Dendritic cell treated with granulocyte-macrophage colony-stimulating factor and Interleukin-4, amounts not matched to agents 40 ng/mL and 50 ng/mL, for 4 days (primary cell): ENCODE measurements at regions not wholly inside any gene's neighbourhood (a gene's known extent, or its start where the extent isn't known, plus 50 kb on each side); places are given as distances from the start of the nearest gene placed in this dataset.

ENCODE experiments used
- H3K27ac Mint-ChIP-seq: one replicate; pipeline ENCODE4 v1.8.0; 2022; ENCODE audit warnings: mild to moderate bottlenecking, mixed read lengths
- H3K27me3 Mint-ChIP-seq: one replicate; pipeline ENCODE4 v1.8.0; 2022; ENCODE audit warnings: mild to moderate bottlenecking, mixed read lengths
- H3K36me3 Mint-ChIP-seq: one replicate; pipeline ENCODE4 v1.8.0; 2022; ENCODE audit warnings: low read depth, mixed read lengths
- H3K4me1 Mint-ChIP-seq: one replicate; pipeline ENCODE4 v1.8.0; 2022; ENCODE audit warnings: low read depth, mixed read lengths
- H3K4me3 Mint-ChIP-seq: one replicate; pipeline ENCODE4 v1.8.0; 2022; ENCODE audit warnings: mild to moderate bottlenecking, moderate library complexity, mixed read lengths
- H3K9me3 Mint-ChIP-seq: one replicate; pipeline ENCODE4 v1.8.0; 2022; ENCODE audit warnings: mixed read lengths
- intact Hi-C: fragments of 100-400 bp; cut with micrococcal nuclease; formaldehyde crosslinking; loops from one replicate; pipeline ENCODE4 v1.15.0; 2022

DNA sequence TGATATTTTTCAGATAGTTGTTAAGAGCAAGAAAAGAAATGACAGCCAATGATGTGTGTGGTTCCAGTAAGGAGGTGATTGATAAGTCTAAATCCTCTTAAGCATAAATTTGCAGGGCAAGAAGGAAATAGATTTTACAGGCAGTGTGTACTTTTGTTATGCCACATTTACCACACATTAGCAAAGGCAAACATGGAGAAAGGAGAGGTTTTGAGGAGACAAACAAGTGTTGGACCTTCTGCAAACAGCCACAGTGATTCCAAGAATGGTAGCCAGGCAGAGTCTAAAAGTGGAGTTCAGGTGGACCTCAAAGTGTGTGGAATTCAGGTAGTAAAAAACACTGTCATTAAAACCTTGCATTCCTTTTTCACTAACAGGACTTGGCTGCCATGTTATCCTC is 295.9 kb upstream of the ITGA1 start:
- intact Hi-C loops = no loop called here
- H3K4me3 Mint-ChIP-seq = no peak overlapping the region
- H3K36me3 Mint-ChIP-seq = no peaks in the 10 kb centered on the region
- H3K27me3 Mint-ChIP-seq = no peaks in the 10 kb centered on the region
- no peaks in the 10 kb centered on the region for H3K4me1 Mint-ChIP-seq
- H3K9me3 Mint-ChIP-seq = peaks cover under 1% of the 10 kb centered on the region
- no peak overlapping the region for H3K27ac Mint-ChIP-seq

DNA sequence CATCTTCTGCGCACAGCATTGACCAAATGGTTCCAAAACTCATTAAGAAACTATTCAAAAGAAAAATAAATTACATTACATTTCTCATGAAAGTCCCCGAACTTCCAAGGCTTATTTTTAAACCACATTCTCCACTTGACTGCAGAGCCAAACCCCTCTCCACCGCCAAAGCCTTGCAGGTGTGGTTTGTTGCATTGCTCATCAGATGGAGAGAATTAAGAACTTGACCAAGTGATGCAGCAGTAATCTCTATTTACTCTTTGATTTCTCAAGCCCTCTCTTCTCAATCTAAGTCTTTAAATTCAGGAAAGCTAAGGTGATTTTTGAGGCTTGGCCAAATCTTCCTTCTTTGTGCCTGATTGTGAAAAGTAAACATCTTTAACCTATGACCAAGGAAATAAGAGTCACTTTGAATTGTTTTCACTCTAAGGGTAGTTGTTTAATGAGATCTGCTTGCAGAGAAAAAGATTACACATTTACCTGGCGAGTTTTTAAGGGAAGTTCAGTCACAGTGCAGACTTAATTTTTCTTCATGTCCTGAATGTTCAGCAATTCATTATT is 290.5 kb upstream of the ITGA1 start:
- Mint-ChIP-seq H3K4me3 (no peak overlapping the region), H3K27me3 (no peaks in the 10 kb centered on the region), H3K9me3 (peaks cover 5% of the 10 kb centered on the region), H3K36me3 (no peaks in the 10 kb centered on the region), H3K4me1 (no peaks in the 10 kb centered on the region), H3K27ac (no peak overlapping the region)
- intact Hi-C loops = no loop called here

DNA sequence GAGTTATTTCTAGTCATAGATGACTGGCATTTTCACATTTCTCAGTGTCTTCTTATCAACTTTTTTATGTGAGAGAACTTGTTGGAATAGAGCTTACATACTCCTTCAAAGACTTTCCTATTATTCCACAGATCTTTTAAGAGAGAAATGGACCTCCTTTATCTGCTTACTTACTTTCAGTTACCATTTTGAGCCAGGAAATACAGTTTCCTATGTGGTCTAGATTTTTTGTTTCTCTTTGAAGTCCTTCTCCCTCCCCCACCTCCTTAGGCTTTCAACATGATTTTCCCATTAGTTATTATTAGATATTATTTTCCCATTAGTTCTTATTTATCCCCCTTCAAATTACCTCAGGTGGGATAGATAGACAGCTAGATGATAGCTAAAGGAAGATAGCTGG is 289.1 kb upstream of the ITGA1 start:
- H3K27me3 Mint-ChIP-seq = no peaks in the 10 kb centered on the region
- intact Hi-C loops = no loop called here

DNA sequence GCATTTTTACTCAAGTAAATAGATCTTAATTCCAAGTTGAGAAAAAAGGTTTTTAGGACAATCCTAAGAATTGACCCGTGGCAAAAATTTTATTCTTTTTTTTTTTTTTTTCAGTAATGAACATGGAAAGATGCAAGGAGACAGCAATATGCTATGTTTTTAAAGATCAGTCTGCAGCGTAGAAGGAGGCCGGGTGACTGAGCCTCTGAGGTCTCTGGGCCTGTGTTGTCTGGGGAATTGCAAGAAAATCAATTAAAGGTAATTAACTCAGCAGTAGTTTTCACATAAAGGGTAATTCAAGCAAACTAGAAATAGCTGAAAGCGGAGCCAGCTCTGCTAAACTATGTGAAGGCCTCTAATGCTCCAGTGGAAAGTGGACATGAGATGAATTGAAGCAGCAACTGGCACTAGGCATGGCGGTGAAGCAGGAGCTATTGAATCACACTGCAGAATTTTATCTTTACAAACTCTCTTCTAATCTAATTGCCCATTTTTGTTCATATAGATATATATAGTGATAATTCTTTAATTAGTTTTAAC is 285.2 kb upstream of the ITGA1 start:
- Mint-ChIP-seq H3K36me3 (no peaks in the 10 kb centered on the region), H3K27me3 (no peaks in the 10 kb centered on the region), H3K9me3 (no peaks in the 10 kb centered on the region), H3K4me3 (no peak overlapping the region), H3K4me1 (no peaks in the 10 kb centered on the region), H3K27ac (no peak overlapping the region)
- intact Hi-C loops = no loop called here

More for the DNA sequence above, 289.1 kb upstream of the ITGA1 start:
- H3K4me3 Mint-ChIP-seq = no peak overlapping the region
- no peaks in the 10 kb centered on the region for H3K4me1 Mint-ChIP-seq
- H3K9me3 Mint-ChIP-seq = peaks cover 5% of the 10 kb centered on the region
- no peaks in the 10 kb centered on the region for H3K36me3 Mint-ChIP-seq
- H3K27ac Mint-ChIP-seq = no peak overlapping the region

DNA sequence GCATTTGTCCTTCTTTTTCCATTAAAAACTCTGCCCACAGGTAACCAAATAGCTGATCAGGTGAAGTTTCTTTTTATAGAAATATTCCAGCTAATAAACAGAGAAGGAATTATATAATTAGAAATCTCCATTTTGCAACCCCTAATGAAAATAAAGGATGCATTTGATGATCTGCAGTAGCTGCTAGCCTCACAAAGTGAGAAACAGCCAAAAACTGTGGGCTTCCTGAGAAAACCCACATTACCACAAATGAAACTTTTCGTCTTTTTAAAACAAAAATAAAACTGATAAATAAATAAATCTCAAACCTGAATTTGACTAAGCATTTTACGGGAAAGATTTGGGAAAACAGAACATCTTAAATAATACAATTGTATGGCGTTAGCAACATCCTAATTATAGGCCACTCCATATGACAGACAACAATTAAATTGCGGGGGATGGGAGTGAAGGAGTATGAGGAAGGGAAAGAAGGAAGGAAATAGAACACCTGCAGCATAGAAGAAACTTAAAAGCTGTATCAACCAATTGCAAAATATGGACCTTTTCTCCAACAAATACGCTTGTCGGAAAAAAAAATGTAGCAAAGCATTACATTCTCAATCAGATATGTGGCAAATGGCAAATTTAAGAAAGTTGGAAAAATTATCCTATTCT is 283.0 kb upstream of the ITGA1 start:
- H3K27ac Mint-ChIP-seq = no peak overlapping the region
- no peak overlapping the region for H3K4me3 Mint-ChIP-seq
- H3K4me1 Mint-ChIP-seq = no peaks in the 10 kb centered on the region
- H3K27me3 Mint-ChIP-seq = no peaks in the 10 kb centered on the region
- no peaks in the 10 kb centered on the region for H3K9me3 Mint-ChIP-seq
- H3K36me3 Mint-ChIP-seq = no peaks in the 10 kb centered on the region
- intact Hi-C loops = no loop called here

DNA sequence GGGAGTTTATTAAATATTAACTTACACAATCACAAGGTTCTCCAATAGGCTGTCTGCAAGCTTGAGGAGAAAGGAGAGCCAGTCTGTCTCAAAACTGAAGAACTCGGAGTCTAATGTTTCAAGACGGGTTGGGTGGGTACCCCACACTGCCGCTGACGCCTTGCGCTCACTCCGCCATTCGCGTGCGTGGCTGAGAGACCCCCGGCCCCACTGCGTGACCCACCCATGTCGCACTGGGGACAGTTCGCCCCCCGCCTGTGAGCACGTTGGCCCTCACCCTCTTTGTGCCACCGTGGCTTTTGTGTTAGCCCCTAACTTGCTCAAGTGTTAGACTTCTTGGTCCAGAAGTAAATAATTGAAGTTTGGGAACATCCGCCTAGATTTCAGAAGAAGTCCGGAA is 270.0 kb upstream of the ITGA1 start:
- Mint-ChIP-seq H3K27ac (no peak overlapping the region), H3K4me1 (no peaks in the 10 kb centered on the region), H3K36me3 (no peaks in the 10 kb centered on the region), H3K27me3 (no peaks in the 10 kb centered on the region), H3K9me3 (peaks cover 41% of the 10 kb centered on the region), H3K4me3 (no peak overlapping the region)
- intact Hi-C loops = no loop called here

DNA sequence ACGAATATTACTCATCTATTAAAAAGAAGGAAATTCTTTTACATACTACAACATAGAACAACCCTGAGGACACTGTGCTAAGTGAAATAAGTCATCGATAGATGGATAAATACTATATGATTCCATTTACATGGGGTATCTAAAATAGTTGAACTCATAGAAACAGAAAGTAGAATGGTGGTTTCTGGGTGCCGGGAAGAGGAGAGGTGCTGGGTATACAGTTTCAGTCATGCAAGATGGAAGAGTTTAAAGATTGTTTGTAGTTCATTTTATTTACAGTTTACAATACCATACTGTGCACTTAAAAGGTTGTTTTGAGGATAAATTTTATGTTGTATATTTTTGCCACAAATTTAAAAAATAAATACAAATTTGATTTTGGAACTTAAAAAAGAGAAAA is 267.5 kb upstream of the ITGA1 start:
- Mint-ChIP-seq H3K27me3 (no peaks in the 10 kb centered on the region), H3K4me3 (no peak overlapping the region), H3K4me1 (no peaks in the 10 kb centered on the region), H3K36me3 (no peaks in the 10 kb centered on the region), H3K9me3 (peaks cover 21% of the 10 kb centered on the region), H3K27ac (no peak overlapping the region)
- intact Hi-C loops = no loop called here

DNA sequence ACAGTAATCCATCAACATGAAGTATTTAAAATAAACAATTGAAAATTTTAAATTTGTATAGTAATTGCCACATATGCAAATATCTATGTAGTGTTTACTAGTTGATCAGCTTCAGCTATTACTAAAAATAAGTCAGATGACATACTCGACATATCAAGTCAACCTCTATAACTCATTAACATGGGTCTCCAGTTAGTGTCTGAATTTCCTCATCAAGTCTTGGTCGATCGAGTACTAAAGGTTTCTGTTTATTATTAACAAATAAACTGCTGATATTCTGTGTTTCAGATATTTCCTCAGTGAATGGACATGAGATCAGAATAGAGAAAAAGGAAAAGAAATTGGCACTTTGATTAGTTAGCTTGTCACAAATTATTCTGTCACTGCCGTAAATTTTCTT is 266.5 kb upstream of the ITGA1 start:
- Mint-ChIP-seq H3K4me1 (no peaks in the 10 kb centered on the region), H3K36me3 (no peaks in the 10 kb centered on the region), H3K4me3 (no peak overlapping the region), H3K27ac (no peak overlapping the region), H3K27me3 (no peaks in the 10 kb centered on the region), H3K9me3 (peaks cover 17% of the 10 kb centered on the region)
- intact Hi-C loops = no loop called here

DNA sequence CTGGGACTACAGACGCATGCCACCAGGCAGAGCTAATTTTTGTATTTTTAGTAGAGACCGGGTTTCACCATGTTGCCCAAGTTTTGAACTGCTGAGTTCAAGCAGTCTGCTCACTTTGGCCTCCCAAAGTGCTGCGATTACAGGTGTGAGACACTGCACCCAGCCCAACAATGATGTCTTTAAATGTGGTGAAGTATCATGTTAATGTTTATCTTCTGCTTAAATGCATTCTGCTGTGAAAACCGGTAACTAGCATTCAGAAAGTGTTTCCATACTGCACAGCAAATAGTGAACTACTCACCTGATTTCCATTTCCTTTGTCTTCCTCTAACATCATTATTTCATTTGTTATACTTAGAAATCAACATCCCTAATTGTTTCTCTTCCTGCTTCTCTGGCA is 264.0 kb upstream of the ITGA1 start:
- Mint-ChIP-seq H3K9me3 (peaks cover 18% of the 10 kb centered on the region), H3K27ac (no peak overlapping the region), H3K36me3 (no peaks in the 10 kb centered on the region), H3K4me1 (no peaks in the 10 kb centered on the region), H3K4me3 (no peak overlapping the region), H3K27me3 (no peaks in the 10 kb centered on the region)
- intact Hi-C loops = no loop called here

DNA sequence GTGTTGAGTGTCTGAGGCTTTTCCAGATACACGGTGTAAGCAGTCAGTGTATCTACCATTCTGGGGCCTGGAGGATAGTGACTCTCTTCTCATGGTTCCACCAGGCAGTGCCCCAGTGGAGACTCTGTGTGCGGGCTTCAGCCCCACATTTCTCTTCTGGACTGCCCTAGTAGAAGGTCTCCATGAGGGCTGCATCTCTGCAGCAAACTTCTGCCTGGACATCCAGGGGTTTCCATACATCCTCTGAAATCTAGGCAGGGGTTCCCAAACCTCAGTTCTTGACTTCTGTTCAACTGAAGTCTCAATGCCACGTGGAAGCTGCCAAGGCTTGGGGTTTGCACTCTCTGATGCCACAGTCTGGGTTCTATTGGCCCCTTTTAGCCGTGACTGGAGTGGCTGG is 256.6 kb upstream of the ITGA1 start:
- H3K4me3 Mint-ChIP-seq = no peak overlapping the region
- no peaks in the 10 kb centered on the region for H3K4me1 Mint-ChIP-seq
- H3K27ac Mint-ChIP-seq = no peak overlapping the region
- H3K27me3 Mint-ChIP-seq = no peaks in the 10 kb centered on the region
- intact Hi-C loops = no loop called here
- H3K9me3 Mint-ChIP-seq = peaks cover 66% of the 10 kb centered on the region
- H3K36me3 Mint-ChIP-seq = no peaks in the 10 kb centered on the region

DNA sequence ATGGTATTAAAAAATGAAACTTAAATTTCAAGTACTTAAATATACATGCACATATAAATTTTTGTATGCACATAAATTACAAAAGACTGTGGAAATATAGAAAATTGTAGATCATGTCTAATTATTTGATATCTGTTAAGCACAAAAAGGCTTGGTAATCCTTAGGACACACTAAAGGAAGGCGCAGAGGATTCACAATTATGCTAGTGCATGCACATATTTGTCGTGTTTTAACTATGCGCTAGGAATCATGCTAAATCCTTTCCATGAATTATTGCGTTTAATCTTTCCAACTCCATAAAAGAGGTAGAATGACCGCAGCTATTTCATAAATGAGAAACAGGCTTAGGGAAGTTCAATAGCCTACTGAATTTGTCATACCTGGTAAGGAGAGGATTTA is 244.1 kb upstream of the ITGA1 start:
- intact Hi-C loops = no loop called here
- Mint-ChIP-seq H3K4me3 (no peak overlapping the region), H3K36me3 (no peaks in the 10 kb centered on the region), H3K27me3 (no peaks in the 10 kb centered on the region), H3K27ac (no peak overlapping the region), H3K4me1 (no peaks in the 10 kb centered on the region), H3K9me3 (no peaks in the 10 kb centered on the region)

DNA sequence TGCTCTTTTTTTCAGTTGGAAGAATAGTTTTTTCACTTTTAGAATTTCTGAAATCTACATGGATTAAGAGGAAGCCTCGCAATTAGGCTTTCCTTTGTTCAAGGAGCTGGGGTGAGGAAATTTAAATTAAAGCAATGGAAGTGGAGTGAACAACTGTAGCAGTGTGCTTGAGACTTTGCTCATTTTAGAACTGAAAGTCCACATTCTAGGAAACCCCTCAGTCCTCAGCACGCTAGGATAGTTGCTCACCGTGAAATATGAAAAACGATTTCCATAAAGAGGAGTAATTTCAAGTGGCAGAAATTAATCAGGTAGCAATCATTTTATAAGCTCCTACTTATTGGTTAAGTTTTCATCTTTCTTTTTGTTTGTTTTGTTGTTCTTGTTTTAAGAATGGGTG is 243.0 kb upstream of the ITGA1 start:
- Mint-ChIP-seq H3K27me3 (no peaks in the 10 kb centered on the region), H3K36me3 (no peaks in the 10 kb centered on the region), H3K27ac (no peak overlapping the region), H3K9me3 (no peaks in the 10 kb centered on the region), H3K4me1 (no peaks in the 10 kb centered on the region), H3K4me3 (no peak overlapping the region)
- intact Hi-C loops = no loop called here

DNA sequence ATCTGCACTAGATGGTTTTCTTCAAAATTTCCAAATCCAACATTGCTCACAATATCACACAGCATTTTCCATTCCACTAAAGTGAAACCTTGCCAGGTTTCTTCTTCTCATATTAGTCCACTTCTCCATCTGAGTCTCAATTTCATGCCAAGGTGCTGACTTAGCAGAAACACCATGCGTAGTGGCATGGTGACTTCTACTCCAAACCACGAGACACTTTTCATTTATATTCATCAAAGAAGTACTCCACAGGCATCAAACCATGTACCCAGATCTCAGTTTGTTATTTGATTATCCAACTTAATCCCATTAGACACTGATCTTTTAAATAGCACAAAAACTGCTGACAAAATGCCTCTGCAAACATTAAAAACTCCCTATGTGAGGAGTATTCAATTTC is 233.4 kb upstream of the ITGA1 start:
- no peaks in the 10 kb centered on the region for H3K4me1 Mint-ChIP-seq
- intact Hi-C loops = no loop called here

DNA sequence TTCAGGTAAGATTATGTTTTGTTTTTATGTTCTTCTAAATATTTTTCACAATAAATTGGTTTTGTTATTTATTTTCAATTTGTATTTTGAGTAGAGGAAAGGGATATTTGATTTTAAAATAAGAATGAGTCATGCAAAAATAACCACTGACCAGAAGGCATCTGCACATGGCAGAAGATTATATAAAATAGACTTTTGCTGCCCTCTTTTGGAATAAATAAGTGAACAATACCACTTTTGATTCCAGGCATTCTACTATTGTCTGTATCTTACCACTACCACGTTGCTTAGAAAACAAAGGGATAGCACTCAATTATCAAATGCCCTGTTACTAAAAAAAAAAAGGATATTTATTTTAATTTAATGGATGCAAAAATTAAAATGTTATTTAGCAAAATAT is 227.3 kb upstream of the ITGA1 start:
- no peaks in the 10 kb centered on the region for H3K9me3 Mint-ChIP-seq
- H3K4me3 Mint-ChIP-seq = no peak overlapping the region
- no peaks in the 10 kb centered on the region for H3K27me3 Mint-ChIP-seq
- intact Hi-C loops = no loop called here
- H3K27ac Mint-ChIP-seq = no peak overlapping the region
- H3K36me3 Mint-ChIP-seq = no peaks in the 10 kb centered on the region
- no peaks in the 10 kb centered on the region for H3K4me1 Mint-ChIP-seq

More for the DNA sequence above, 233.4 kb upstream of the ITGA1 start:
- Mint-ChIP-seq H3K36me3 (no peaks in the 10 kb centered on the region), H3K27me3 (no peaks in the 10 kb centered on the region), H3K9me3 (no peaks in the 10 kb centered on the region), H3K4me3 (no peak overlapping the region), H3K27ac (no peak overlapping the region)

DNA sequence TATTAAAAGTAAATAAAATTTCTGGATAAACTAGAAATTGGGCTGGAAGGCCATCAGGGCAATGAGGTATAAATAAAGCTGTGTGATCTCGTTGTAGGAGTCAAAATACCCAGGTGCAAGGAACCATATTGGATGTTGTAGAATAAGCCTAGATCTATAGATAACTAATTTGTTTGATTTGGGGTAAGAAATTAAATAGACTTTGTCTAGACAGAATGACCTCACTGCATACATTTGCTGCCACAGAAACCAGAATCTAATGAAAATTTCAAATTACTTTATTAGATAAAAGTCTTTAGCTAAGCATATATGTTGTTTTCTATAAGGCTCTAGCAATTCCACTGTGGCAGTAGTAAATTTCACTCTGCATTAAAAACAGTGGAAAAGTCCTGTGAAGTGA is 225.2 kb upstream of the ITGA1 start:
- no peak overlapping the region for H3K4me3 Mint-ChIP-seq
- H3K36me3 Mint-ChIP-seq = no peaks in the 10 kb centered on the region
- no peaks in the 10 kb centered on the region for H3K4me1 Mint-ChIP-seq
- no peaks in the 10 kb centered on the region for H3K27me3 Mint-ChIP-seq
- intact Hi-C loops = no loop called here
- no peak overlapping the region for H3K27ac Mint-ChIP-seq
- no peaks in the 10 kb centered on the region for H3K9me3 Mint-ChIP-seq
